GM12878 (cell line): ENCODE measurements at regions not wholly inside any gene's neighbourhood (a gene's known extent, or its start where the extent isn't known, plus 50 kb on each side); places are given as distances from the start of the nearest gene placed in this dataset.

Experiments used
- ATAC-seq: fragments of 200-7000 bp; cut with Tn5 transposase; 3 replicates; pipeline ENCODE4 v1.9.1; 2020; ENCODE audit warnings: mild to moderate bottlenecking, moderate library complexity
- BruUV-seq: library from RNA; stranded (reverse); fragments of 400-500 nt; replicated peaks from 2 replicates; lab custom pipeline; 2021; lab: Mats Ljungman, UMichigan
- CTCF ChIA-PET: fragments of 300-600 bp; sonication (Branson Sonifier 250); formaldehyde crosslinking; extraction: SDS; loops from one replicate; lab custom pipeline; 2021; ENCODE audit warnings: inconsistent platforms; lab: Yijun Ruan, JAX
- POLR2A ChIA-PET: fragments of 350-600 bp; formaldehyde crosslinking; extraction: SDS; loops from one replicate; lab custom pipeline; 2021; ENCODE audit warnings: inconsistent platforms; lab: Charles Lee
- RAD21 ChIA-PET: fragments of 300-600 bp; sonication (Branson Sonifier 250); formaldehyde crosslinking; loops from one replicate; lab custom pipeline; 2023; ENCODE audit warnings: antibody characterized with exemption; ENCODE audit not compliant: unreplicated experiment; lab: Charles Lee
- SMC1A ChIA-PET: fragments of 300-600 bp; sonication (Branson Sonifier 250); formaldehyde crosslinking; loops from one replicate; lab custom pipeline; 2023; ENCODE audit not compliant: unreplicated experiment, uncharacterized antibody; lab: Charles Lee
- DNase-seq: peaks from one replicate; pipeline ENCODE4 v3.0.0-alpha.2; 2011; ENCODE audit warnings: low read depth, low spot score
- FAIRE-seq: peaks from 3 replicates; lab custom pipeline; 2011; peaks lifted over from hg19 to GRCh38; lab: Jason Lieb, UNC
- H2AFZ ChIP-seq: 2 replicates; pipeline ENCODE4 v1.6.0; 2011; ENCODE audit warnings: low read depth, low read length, control low read depth; ENCODE audit not compliant: control insufficient read depth
- H3K27ac ChIP-seq: 2 replicates; pipeline ENCODE4 v1.5.1; 2011; ENCODE audit warnings: control low read depth; ENCODE audit not compliant: control insufficient read depth, insufficient read depth
- H3K27me3 ChIP-seq, 2 experiments: replicated peaks in 1 of 2; 2 replicates each; pipeline versions ENCODE4 v1.6.0 to v1.6.1; 2011; ENCODE audit warnings: low read length in 1 of 2; ENCODE audit not compliant: control insufficient read depth in 2 of 2, insufficient read depth in 2 of 2
- H3K36me3 ChIP-seq, 2 experiments: 2 replicates each; pipeline ENCODE4 v1.5.1; 2011; ENCODE audit warnings: low read length in 1 of 2; ENCODE audit not compliant: control insufficient read depth in 2 of 2, insufficient read depth in 2 of 2
- H3K4me1 ChIP-seq: 2 replicates; pipeline ENCODE4 v1.6.1; 2011; ENCODE audit warnings: mild to moderate bottlenecking, low read length, moderate library complexity, mixed read lengths; ENCODE audit not compliant: control insufficient read depth, insufficient read depth
- H3K4me2 ChIP-seq: 2 replicates; pipeline ENCODE4 v1.6.0; 2011; ENCODE audit warnings: control low read depth; ENCODE audit not compliant: control insufficient read depth, insufficient read depth
- H3K4me3 ChIP-seq: fragments of 200-600 bp; sonication (generic); 2 replicates; pipeline ENCODE4 v1.5.1; 2016
- H3K79me2 ChIP-seq: 2 replicates; pipeline ENCODE4 v1.6.0; 2011; ENCODE audit warnings: low read length; ENCODE audit not compliant: control insufficient read depth, insufficient read depth
- H3K9ac ChIP-seq: 2 replicates; pipeline ENCODE4 v1.8.0; 2011; ENCODE audit warnings: low read length, control low read depth, mixed read lengths; ENCODE audit not compliant: control insufficient read depth, insufficient read depth
- H3K9me3 ChIP-seq: replicated peaks from 3 replicates; pipeline ENCODE4 v1.5.1; 2011; ENCODE audit warnings: mild to moderate bottlenecking, low read length; ENCODE audit not compliant: control insufficient read depth, insufficient read depth
- H4K20me1 ChIP-seq: 2 replicates; pipeline ENCODE4 v1.6.0; 2011; ENCODE audit not compliant: control insufficient read depth, insufficient read depth
- BACH1 ChIP-seq: fragments of 450-650 bp; IDR thresholded peaks from 2 replicates; pipeline ENCODE4 v1.6.1; 2017; ENCODE audit warnings: mild to moderate bottlenecking, borderline replicate concordance
- CUX1 ChIP-seq: IDR thresholded peaks from 2 replicates; pipeline ENCODE4 v1.6.1; 2012; ENCODE audit warnings: improper control_type of control experiment, low read depth, low read length; ENCODE audit not compliant: insufficient replicate concordance
- ELK1 ChIP-seq: IDR thresholded peaks from 2 replicates; pipeline ENCODE4 v1.6.1; 2012; ENCODE audit warnings: low read depth, low read length, improper control_type of control experiment
- MEF2B ChIP-seq: fragments of 450-650 bp; IDR thresholded peaks from 2 replicates; pipeline ENCODE4 v1.6.1; 2018; ENCODE audit warnings: mild to moderate bottlenecking, moderate library complexity; ENCODE audit not compliant: partially characterized antibody, poor library complexity, severe bottlenecking
- RCOR1 ChIP-seq: conservative IDR thresholded peaks from 2 replicates; pipeline ENCODE4 v1.6.1; 2012; ENCODE audit warnings: low read depth, low read length, improper control_type of control experiment
- SMARCA5 ChIP-seq: fragments of 450-650 bp; IDR thresholded peaks from 2 replicates; pipeline ENCODE4 v1.6.1; 2017; ENCODE audit warnings: mild to moderate bottlenecking
- SP1 ChIP-seq: IDR thresholded peaks from one replicate; pipeline ENCODE4 v1.6.1; 2011; ENCODE audit warnings: low read depth, low read length
- STAT1 ChIP-seq: fragments of 450-650 bp; conservative IDR thresholded peaks from 2 replicates; pipeline ENCODE4 v1.6.1; 2014; ENCODE audit warnings: antibody characterized with exemption, mild to moderate bottlenecking
- WGBS: methylation state at CpG from one replicate; pipeline ENCODE4 v1.1.6; 2016; ENCODE audit warnings: low lambda C conversion rate; ENCODE audit not compliant: insufficient replicate concordance, insufficient coverage; ENCODE audit errors: missing lambda C conversion rate; 5-methylcytosine and 5-hydroxymethylcytosine counted together
- in situ Hi-C: fragments of 300-500 bp; cut with MboI; formaldehyde crosslinking; loops from 9 replicates; pipeline ENCODE4 v1.14.3; 2018; ENCODE audit warnings: mixed read lengths
- intact Hi-C: fragments of 100-400 bp; cut with micrococcal nuclease; formaldehyde crosslinking; loops from one replicate; pipeline ENCODE4 v1.14.2; 2022; ENCODE audit not compliant: unreplicated experiment

DNA sequence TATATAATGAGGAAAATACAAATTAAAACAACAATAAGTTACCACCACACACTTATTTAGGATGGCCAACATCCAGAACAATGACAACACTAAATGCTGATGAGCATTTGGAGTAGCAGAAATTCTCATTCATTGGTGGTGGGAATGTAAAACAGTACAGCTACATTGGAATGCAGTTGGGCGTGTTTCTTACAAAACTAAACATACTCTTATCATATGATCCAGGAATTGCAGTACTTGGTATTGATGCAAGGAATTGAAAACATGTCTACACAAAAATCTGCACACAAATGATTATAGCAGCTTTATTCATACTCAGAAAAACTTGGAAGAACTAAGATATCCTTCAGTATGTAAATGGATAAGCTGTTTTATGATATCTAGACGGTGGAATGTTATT is 594.2 kb downstream of the ZBBX start:
- no peaks in the 10 kb centered on the region for H3K4me1 ChIP-seq
- no peak for ATAC-seq
- no peaks in the 10 kb centered on the region for H3K79me2 ChIP-seq
- ChIA-PET POLR2A (no interaction called here), CTCF (no interaction called here), SMC1A (no interaction called here), RAD21 (no interaction called here)
- H3K9ac ChIP-seq = no peak overlapping the region
- no peak for DNase-seq
- no peak overlapping the region for H3K4me3 ChIP-seq
- no TSS peak for BruUV-seq
- in situ Hi-C loops (no loop called here), intact Hi-C loops (no loop called here)
- no peaks in the 10 kb centered on the region for H4K20me1 ChIP-seq
- no peak overlapping the region for H3K27ac ChIP-seq
- no peak for TF ChIP-seq RCOR1
- TF ChIP-seq CUX1 = no peak
- TF ChIP-seq SMARCA5 = no peak
- no peak for TF ChIP-seq SP1
- TF ChIP-seq MEF2B = no peak
- TF ChIP-seq STAT1 = no peak
- no peak for TF ChIP-seq ELK1
- no peak for TF ChIP-seq BACH1
- WGBS = 0% methylated on average over 2 of the region's 2 CpGs
- no peak overlapping the region for H3K4me2 ChIP-seq
- no peak for FAIRE-seq
- H3K9me3 ChIP-seq = no peaks in the 10 kb centered on the region
- H3K36me3 ChIP-seq = no peaks in the 10 kb centered on the region
- no peaks in the 10 kb centered on the region for H3K27me3 ChIP-seq
- H2AFZ ChIP-seq = no peak overlapping the region
